CD4-positive, alpha-beta T cell (primary cell): ENCODE measurements at regions not wholly inside any gene's neighbourhood (a gene's known extent, or its start where the extent isn't known, plus 50 kb on each side); places are given as distances from the start of the nearest gene placed in this dataset.

Experiments
- ATAC-seq: fragments of 200-7000 bp; cut with Tn5 transposase; one replicate; pipeline ENCODE4 v1.10.0; 2022; ENCODE audit warnings: mild to moderate bottlenecking; ENCODE audit not compliant: poor library complexity
- CTCF ChIA-PET: fragments of 350-600 bp; sonication (Branson Sonifier 250); formaldehyde crosslinking; loops from one replicate; lab custom pipeline; 2021; ENCODE audit warnings: antibody characterized with exemption, inconsistent platforms; lab: Charles Lee
- POLR2A ChIA-PET: fragments of 350-600 bp; sonication (Branson Sonifier 250); formaldehyde crosslinking; loops from one replicate; lab custom pipeline; 2021; ENCODE audit warnings: antibody characterized with exemption, inconsistent platforms; lab: Charles Lee
- DNase-seq, 14 experiments: peaks; one replicate each; pipeline ENCODE4 v3.0.0-alpha.2; 2013 to 2020; ENCODE audit warnings: mixed read lengths in 2 of 14
- H3K27ac ChIP-seq, 2 donors: one replicate each; pipeline versions ENCODE4 v1.5.1 to v1.7.0; 2013; ENCODE audit warnings: low read length in 2 of 2, low read depth in 1 of 2, mild to moderate bottlenecking in 1 of 2
- H3K27me3 ChIP-seq, 2 experiments: 1 replicate in 1 of 2; 2 replicates in 1 of 2; pipeline versions ENCODE4 v1.6.1 to v1.7.0; 2013; ENCODE audit warnings: low read length in 2 of 2, control low read depth in 1 of 2, mild to moderate bottlenecking in 1 of 2, moderate library complexity in 1 of 2; ENCODE audit not compliant: insufficient read depth in 2 of 2, control insufficient read depth in 1 of 2
- H3K36me3 ChIP-seq: one replicate; pipeline ENCODE4 v1.6.1; 2013; ENCODE audit warnings: low read length, control low read depth; ENCODE audit not compliant: insufficient read depth
- H3K4me1 ChIP-seq: one replicate; pipeline ENCODE4 v1.6.1; 2013; ENCODE audit warnings: low read length, control low read depth; ENCODE audit not compliant: insufficient read depth
- H3K4me3 ChIP-seq: one replicate; pipeline ENCODE4 v1.5.1; 2013; ENCODE audit warnings: mild to moderate bottlenecking, low read length, moderate library complexity
- H3K9me3 ChIP-seq, 2 experiments: 1 replicate in 1 of 2; 2 replicates in 1 of 2; pipeline versions ENCODE4 v1.6.1 to v1.7.0; 2013; ENCODE audit warnings: low read length in 2 of 2, mild to moderate bottlenecking in 2 of 2, control low read depth in 1 of 2, moderate library complexity in 1 of 2; ENCODE audit not compliant: control insufficient read depth in 1 of 2, insufficient read depth in 1 of 2
- H3K27ac Mint-ChIP-seq: one replicate; pipeline ENCODE4 v1.8.0; 2020; ENCODE audit warnings: mixed read lengths
- H3K27me3 Mint-ChIP-seq: one replicate; pipeline ENCODE4 v1.8.0; 2021; ENCODE audit warnings: mixed read lengths
- H3K36me3 Mint-ChIP-seq: one replicate; pipeline ENCODE4 v1.8.0; 2021; ENCODE audit warnings: low read depth, mixed read lengths
- H3K4me1 Mint-ChIP-seq: one replicate; pipeline ENCODE4 v1.8.0; 2021; ENCODE audit warnings: low read depth, mixed read lengths
- H3K4me3 Mint-ChIP-seq: one replicate; pipeline ENCODE4 v1.8.0; 2020; ENCODE audit warnings: mild to moderate bottlenecking, mixed read lengths
- H3K9me3 Mint-ChIP-seq: one replicate; pipeline ENCODE4 v1.8.0; 2020; ENCODE audit warnings: mixed read lengths
- CTCF ChIP-seq: fragments of 200-600 bp; IDR thresholded peaks from one replicate; pipeline ENCODE4 v1.8.0; 2022; ENCODE audit warnings: antibody characterized with exemption, mild to moderate bottlenecking
- intact Hi-C, 2 experiments: fragments of 100-400 bp; cut with DNase I in 1 of 2; cut with micrococcal nuclease in 1 of 2; formaldehyde crosslinking; loops; one replicate each; pipeline versions ENCODE4 v1.15.1 to v1.9.0; 2023 to 2025; cut with DNase I, micrococcal nuclease

- POLR2A ChIA-PET = no interaction called here
- H3K4me1 Mint-ChIP-seq = no peaks in the 10 kb centered on the region
- TF ChIP-seq CTCF = no peak
These were observed 101.3 kb upstream of the KCNE2 start for GRCh38 chr21:34262469-34262845.

GRCh38 chr21:34263629-34264028 is 100.2 kb upstream of the KCNE2 start:
- Mint-ChIP-seq H3K4me1 (no peaks in the 10 kb centered on the region), H3K27me3 (no peaks in the 10 kb centered on the region), H3K4me3 (no peak overlapping the region), H3K36me3 (no peaks in the 10 kb centered on the region), H3K9me3 (peaks cover 11% of the 10 kb centered on the region), H3K27ac (no peak overlapping the region)
- H3K4me3 ChIP-seq = no peak overlapping the region
- no peak overlapping the region for H3K27ac ChIP-seq
- no peak for DNase-seq
- peaks cover 0 to 4% of the 10 kb centered on the region in 2 experiments for H3K9me3 ChIP-seq
- no peaks in the 10 kb centered on the region for H3K27me3 ChIP-seq
- TF ChIP-seq CTCF = no peak
- H3K4me1 ChIP-seq = no peaks in the 10 kb centered on the region
- ChIA-PET POLR2A (no interaction called here), CTCF (no interaction called here)
- intact Hi-C loops = no loop called here
- no peaks in the 10 kb centered on the region for H3K36me3 ChIP-seq
- no peak for ATAC-seq

More at GRCh38 chr21:34262469-34262845, 101.3 kb upstream of the KCNE2 start:
- H3K36me3 Mint-ChIP-seq = no peaks in the 10 kb centered on the region
- no peak overlapping the region for H3K4me3 Mint-ChIP-seq
- CTCF ChIA-PET = no interaction called here
- H3K27me3 ChIP-seq = no peaks in the 10 kb centered on the region
- ATAC-seq = no peak
- intact Hi-C loops = no loop called here
- H3K27me3 Mint-ChIP-seq = no peaks in the 10 kb centered on the region
- H3K36me3 ChIP-seq = no peaks in the 10 kb centered on the region
- H3K9me3 Mint-ChIP-seq = peaks cover 11% of the 10 kb centered on the region
- no peak overlapping the region for H3K27ac ChIP-seq
- no peaks in the 10 kb centered on the region for H3K4me1 ChIP-seq
- no peak for DNase-seq
- no peak overlapping the region for H3K4me3 ChIP-seq
- H3K27ac Mint-ChIP-seq = no peak overlapping the region
- H3K9me3 ChIP-seq = peaks cover 0 to 4% of the 10 kb centered on the region in 2 experiments

GRCh38 chr21:34266351-34266750 is 97.5 kb upstream of the KCNE2 start:
- POLR2A ChIA-PET = no interaction called here
- no peaks in the 10 kb centered on the region for H3K27me3 ChIP-seq

More at GRCh38 chr21:34266351-34266750, 97.5 kb upstream of the KCNE2 start:
- CTCF ChIA-PET = no interaction called here
- H3K4me3 Mint-ChIP-seq = no peak overlapping the region
- peaks cover 11% of the 10 kb centered on the region for H3K9me3 Mint-ChIP-seq
- no peaks in the 10 kb centered on the region for H3K36me3 Mint-ChIP-seq
- no peaks in the 10 kb centered on the region for H3K36me3 ChIP-seq
- no peak overlapping the region for H3K27ac Mint-ChIP-seq
- intact Hi-C loops = no loop called here
- H3K9me3 ChIP-seq = peaks cover 0 to 4% of the 10 kb centered on the region in 2 experiments
- no peak overlapping the region for H3K4me3 ChIP-seq
- H3K27me3 Mint-ChIP-seq = peaks cover 5% of the 10 kb centered on the region
- no peaks in the 10 kb centered on the region for H3K4me1 ChIP-seq
- no peak for TF ChIP-seq CTCF
- H3K4me1 Mint-ChIP-seq = no peaks in the 10 kb centered on the region
- ATAC-seq (no peak), DNase-seq (no peak)
- no peak overlapping the region for H3K27ac ChIP-seq
